Testis (tissue), 2 donors: ENCODE measurements at regions not wholly inside any gene's neighbourhood (a gene's known extent, or its start where the extent isn't known, plus 50 kb on each side); places are given as distances from the start of the nearest gene placed in this dataset.

Experiments used
- POLR2A ChIP-seq: fragments of 450-650 bp; IDR thresholded peaks from one replicate; pipeline ENCODE4 v1.6.1; 2017; ENCODE audit warnings: antibody characterized with exemption, mild to moderate bottlenecking, moderate library complexity
- TF ChIP-seq, protein P1 (sequence below), 3 experiments: fragments of 450-650 bp in 2 of 3; fragments of 200-600 bp in 1 of 3; sonication (generic) in 1 of 3; IDR thresholded peaks; one replicate each; pipeline ENCODE4 v1.5.1; 2016 to 2019; ENCODE audit warnings: antibody characterized with exemption in 3 of 3, mild to moderate bottlenecking in 2 of 3, moderate library complexity in 1 of 3

DNA sequence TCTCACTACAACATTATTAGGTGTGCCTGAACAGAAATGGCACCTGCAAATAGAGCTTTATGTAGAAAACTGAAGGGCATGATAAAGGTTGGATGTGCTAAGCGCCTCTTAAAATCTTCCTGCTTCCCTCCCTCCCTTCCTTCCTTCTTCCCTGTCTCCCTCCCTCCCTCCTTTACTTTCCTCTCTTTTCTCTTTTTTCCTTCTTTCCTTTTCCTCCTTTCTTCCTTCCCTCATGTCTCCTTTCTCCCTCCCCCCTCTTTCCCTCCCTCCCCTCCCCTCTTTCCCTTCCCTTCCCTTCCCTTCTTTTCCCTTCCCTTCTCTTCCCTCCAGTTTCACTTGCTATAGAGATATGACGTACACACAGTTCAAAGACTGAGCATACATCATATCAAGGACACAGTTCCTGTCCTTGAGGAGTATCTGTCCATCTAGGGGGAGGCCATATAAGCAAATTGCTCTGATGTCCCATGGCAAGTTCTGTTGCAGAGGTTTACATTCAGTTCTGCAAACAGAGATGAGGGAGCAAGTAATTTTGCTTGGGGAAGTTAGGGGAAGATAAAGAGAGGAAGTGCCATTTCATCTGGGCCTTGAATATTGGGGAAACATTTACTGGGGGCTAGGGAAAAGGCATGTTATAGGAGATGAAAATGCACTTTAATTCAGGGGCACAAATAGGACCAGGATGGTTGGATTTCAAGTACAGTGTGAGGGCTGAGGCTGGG is 79.0 kb upstream of the EEF1E1 start:
- no peak for TF ChIP-seq POLR2A
- TF ChIP-seq, protein P1, sequence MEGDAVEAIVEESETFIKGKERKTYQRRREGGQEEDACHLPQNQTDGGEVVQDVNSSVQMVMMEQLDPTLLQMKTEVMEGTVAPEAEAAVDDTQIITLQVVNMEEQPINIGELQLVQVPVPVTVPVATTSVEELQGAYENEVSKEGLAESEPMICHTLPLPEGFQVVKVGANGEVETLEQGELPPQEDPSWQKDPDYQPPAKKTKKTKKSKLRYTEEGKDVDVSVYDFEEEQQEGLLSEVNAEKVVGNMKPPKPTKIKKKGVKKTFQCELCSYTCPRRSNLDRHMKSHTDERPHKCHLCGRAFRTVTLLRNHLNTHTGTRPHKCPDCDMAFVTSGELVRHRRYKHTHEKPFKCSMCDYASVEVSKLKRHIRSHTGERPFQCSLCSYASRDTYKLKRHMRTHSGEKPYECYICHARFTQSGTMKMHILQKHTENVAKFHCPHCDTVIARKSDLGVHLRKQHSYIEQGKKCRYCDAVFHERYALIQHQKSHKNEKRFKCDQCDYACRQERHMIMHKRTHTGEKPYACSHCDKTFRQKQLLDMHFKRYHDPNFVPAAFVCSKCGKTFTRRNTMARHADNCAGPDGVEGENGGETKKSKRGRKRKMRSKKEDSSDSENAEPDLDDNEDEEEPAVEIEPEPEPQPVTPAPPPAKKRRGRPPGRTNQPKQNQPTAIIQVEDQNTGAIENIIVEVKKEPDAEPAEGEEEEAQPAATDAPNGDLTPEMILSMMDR (IDR thresholded peaks at IDR 0.05), result no peak
